GM12864 (cell line): ENCODE measurements at regions not wholly inside any gene's neighbourhood (a gene's known extent, or its start where the extent isn't known, plus 50 kb on each side); places are given as distances from the start of the nearest gene placed in this dataset.

ENCODE experiments used
- DNase-seq: peaks from one replicate; pipeline ENCODE4 v3.0.0-alpha.2; 2011; ENCODE audit warnings: low read depth
- H3K4me3 ChIP-seq: 2 replicates; pipeline ENCODE4 v1.5.1; 2011; ENCODE audit warnings: mild to moderate bottlenecking, low read depth, low read length, control low read depth
- TF ChIP-seq, protein P1 (sequence below): IDR thresholded peaks from 2 replicates; pipeline ENCODE4 v1.5.1; 2011; ENCODE audit warnings: low read depth, mild to moderate bottlenecking, moderate library complexity, low read length, control low read depth, inconsistent platforms; ENCODE audit errors: missing control alignments

DNA sequence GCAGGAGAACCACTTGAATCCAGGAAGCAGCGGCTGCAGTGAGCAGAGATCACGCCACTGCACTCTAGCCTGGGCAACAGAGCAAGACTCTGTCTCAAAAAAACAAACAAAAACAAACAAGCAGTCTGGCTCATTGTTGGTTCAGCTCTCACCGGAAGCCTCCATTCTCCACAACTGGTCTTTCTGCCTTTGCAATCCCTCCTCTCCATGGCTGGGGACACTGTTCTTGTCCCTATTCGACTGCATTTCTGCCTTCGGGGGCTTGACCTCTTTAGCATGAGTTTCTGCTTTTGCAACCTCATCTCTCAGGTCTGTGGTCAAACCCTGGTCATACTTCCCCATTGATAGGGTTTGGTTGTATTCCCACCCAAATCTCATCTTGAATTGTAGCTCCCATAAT lies 216.3 kb upstream of the NR5A2 start:
- no peak overlapping the region for H3K4me3 ChIP-seq
- no peak for DNase-seq
- TF ChIP-seq, protein P1, sequence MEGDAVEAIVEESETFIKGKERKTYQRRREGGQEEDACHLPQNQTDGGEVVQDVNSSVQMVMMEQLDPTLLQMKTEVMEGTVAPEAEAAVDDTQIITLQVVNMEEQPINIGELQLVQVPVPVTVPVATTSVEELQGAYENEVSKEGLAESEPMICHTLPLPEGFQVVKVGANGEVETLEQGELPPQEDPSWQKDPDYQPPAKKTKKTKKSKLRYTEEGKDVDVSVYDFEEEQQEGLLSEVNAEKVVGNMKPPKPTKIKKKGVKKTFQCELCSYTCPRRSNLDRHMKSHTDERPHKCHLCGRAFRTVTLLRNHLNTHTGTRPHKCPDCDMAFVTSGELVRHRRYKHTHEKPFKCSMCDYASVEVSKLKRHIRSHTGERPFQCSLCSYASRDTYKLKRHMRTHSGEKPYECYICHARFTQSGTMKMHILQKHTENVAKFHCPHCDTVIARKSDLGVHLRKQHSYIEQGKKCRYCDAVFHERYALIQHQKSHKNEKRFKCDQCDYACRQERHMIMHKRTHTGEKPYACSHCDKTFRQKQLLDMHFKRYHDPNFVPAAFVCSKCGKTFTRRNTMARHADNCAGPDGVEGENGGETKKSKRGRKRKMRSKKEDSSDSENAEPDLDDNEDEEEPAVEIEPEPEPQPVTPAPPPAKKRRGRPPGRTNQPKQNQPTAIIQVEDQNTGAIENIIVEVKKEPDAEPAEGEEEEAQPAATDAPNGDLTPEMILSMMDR = no peak

DNA sequence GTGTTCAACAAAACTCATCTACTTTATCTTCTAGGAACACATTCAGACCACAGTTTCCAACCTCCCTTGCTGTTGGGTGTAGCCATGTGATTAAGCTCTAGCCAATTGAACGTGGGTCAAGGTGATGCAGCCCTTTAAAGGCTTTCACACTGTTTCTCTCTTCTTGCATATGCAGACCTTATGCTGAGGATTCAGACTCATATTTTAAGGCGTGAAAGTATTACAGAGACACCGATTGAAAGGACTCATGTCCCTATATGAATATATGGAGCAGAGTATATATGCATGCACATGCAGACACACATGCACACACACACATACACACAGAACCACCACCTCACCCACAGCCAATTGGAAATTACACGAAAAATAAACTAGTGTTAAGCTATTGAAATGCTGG lies 214.3 kb upstream of the NR5A2 start:
- H3K4me3 ChIP-seq = no peak overlapping the region
- TF ChIP-seq, protein P1 = no peak
- DNase-seq = no peak

GRCh38 chr1:199815947-199816346 lies 211.6 kb upstream of the NR5A2 start:
- TF ChIP-seq, protein P1 = no peak
- no peak for DNase-seq
- no peak overlapping the region for H3K4me3 ChIP-seq

- H3K4me3 ChIP-seq = no peak overlapping the region
- TF ChIP-seq, protein P1 = no peak
- no peak for DNase-seq
Observed at GRCh38 chr1:199817266-199817665, 210.2 kb upstream of the NR5A2 start.

- TF ChIP-seq, protein P1 = no peak
- H3K4me3 ChIP-seq = no peak overlapping the region
- no peak for DNase-seq
Observed at GRCh38 chr1:199821029-199821779, 206.3 kb upstream of the NR5A2 start.

GRCh38 chr1:199832451-199832850 lies 195.1 kb upstream of the NR5A2 start:
- no peak overlapping the region for H3K4me3 ChIP-seq
- DNase-seq = no peak
- TF ChIP-seq, protein P1 = no peak

- TF ChIP-seq, protein P1 = no peak
- H3K4me3 ChIP-seq = no peak overlapping the region
- no peak for DNase-seq
Observed at GRCh38 chr1:199834711-199835110, 192.8 kb upstream of the NR5A2 start.
